ENCODE measurements at regions not wholly inside any gene's neighbourhood (a gene's known extent, or its start where the extent isn't known, plus 50 kb on each side); places are given as distances from the start of the nearest gene placed in this dataset.

DNA sequence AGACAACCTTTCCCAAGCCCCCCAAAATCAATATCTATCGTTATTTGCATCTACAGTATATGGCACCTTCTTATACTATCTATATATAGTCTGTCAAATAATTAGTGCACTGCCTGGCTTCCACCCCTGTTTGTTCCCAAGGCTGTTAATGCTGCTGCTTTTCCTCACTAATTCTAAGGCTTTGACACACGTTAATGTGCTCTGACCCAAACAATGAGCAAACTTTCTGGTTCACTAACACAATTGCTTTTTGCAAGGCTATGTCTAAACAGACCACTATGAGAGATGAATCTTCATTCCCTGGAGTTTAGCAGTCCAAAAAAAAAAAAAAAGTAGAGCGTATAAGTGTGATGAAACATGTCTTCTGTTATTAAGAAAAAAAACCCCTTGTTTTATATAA, 360.9 kb upstream of the AGA start:
- TF ChIP-seq ZNF274 (IDR thresholded peaks at IDR 0.05; ENCODE audit: low read depth, low read length) (no peak), SUZ12 (IDR thresholded peaks at IDR 0.05; ENCODE audit: extremely low read depth, insufficient read depth, insufficient read length) (no peak), YY1 (IDR thresholded peaks at IDR 0.05; ENCODE audit: insufficient read depth, insufficient read length) (no peak)

Data from NT2/D1 (cell line).